Loucy (cell line): ENCODE measurements at regions not wholly inside any gene's neighbourhood (a gene's known extent, or its start where the extent isn't known, plus 50 kb on each side); places are given as distances from the start of the nearest gene placed in this dataset.

Experiments used
- EZH2phosphoT487 ChIP-seq: fragments of 200-600 bp; IDR thresholded peaks from 2 replicates; pipeline ENCODE4 v1.6.1; 2018; ENCODE audit warnings: antibody characterized with exemption, mild to moderate bottlenecking, moderate library complexity, borderline replicate concordance
- TF ChIP-seq, protein P1 (sequence below): fragments of 200-600 bp; sonication (generic); conservative IDR thresholded peaks from 2 replicates; pipeline ENCODE4 v1.5.1; 2014; ENCODE audit warnings: mild to moderate bottlenecking, antibody characterized with exemption, low read length

DNA sequence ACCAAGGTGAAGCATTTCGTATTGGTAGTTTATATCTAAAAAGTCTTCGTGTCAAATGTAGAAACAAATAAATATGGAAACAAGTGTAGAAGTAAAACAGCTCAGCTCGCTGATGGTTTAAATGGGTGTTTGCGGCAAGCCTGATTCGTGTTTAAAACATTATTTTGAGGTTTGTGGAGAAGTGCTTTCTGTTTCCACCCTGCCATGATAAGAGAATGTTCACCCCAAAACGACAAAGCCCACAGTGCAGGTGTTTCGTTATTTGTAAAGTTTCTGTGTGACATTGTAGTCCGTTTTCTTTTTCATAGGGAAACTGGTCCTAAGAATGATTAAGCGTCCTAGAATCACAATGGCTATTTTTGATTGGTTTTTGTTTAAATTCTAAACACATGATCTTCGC, 316.2 kb upstream of the SHH start:
- TF ChIP-seq, protein P1, sequence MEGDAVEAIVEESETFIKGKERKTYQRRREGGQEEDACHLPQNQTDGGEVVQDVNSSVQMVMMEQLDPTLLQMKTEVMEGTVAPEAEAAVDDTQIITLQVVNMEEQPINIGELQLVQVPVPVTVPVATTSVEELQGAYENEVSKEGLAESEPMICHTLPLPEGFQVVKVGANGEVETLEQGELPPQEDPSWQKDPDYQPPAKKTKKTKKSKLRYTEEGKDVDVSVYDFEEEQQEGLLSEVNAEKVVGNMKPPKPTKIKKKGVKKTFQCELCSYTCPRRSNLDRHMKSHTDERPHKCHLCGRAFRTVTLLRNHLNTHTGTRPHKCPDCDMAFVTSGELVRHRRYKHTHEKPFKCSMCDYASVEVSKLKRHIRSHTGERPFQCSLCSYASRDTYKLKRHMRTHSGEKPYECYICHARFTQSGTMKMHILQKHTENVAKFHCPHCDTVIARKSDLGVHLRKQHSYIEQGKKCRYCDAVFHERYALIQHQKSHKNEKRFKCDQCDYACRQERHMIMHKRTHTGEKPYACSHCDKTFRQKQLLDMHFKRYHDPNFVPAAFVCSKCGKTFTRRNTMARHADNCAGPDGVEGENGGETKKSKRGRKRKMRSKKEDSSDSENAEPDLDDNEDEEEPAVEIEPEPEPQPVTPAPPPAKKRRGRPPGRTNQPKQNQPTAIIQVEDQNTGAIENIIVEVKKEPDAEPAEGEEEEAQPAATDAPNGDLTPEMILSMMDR = no peak
- TF ChIP-seq EZH2phosphoT487 = no peak
